ENCODE measurements at regions not wholly inside any gene's neighbourhood (a gene's known extent, or its start where the extent isn't known, plus 50 kb on each side); places are given as distances from the start of the nearest gene placed in this dataset.

DNA sequence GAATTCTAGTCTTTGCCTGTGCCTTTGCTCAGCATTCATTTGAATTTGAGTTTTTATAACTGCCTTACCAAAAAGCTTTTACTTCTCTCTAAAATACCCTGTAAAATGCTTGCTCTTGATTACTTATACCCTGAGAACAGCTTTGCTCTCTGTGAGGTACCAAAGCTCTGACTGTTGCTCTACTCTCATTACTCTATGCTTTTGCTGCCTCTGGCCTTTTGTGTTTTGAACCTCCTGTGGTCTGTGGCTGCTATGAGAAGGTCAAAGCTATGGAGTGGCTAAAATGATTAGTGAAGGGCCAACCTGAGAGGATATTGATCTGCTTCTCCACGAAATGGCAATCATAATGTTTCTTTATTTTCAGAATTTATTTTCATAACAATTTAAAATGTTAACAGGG is 375.6 kb upstream of the IMPG1 start:
- no peak for TF ChIP-seq CTCF (IDR thresholded peaks at IDR 0.05)
- TF ChIP-seq POLR2A (IDR thresholded peaks at IDR 0.05), result no peak
- TF ChIP-seq EP300 (IDR thresholded peaks at IDR 0.05), result no peak
